NT2/D1 (cell line): ENCODE measurements at regions not wholly inside any gene's neighbourhood (a gene's known extent, or its start where the extent isn't known, plus 50 kb on each side); places are given as distances from the start of the nearest gene placed in this dataset.

Experiments
- DNase-seq: peaks from one replicate; pipeline ENCODE4 v3.0.0-alpha.2; 2011; ENCODE audit warnings: low read depth, low spot score
- H3K27me3 ChIP-seq: 2 replicates; pipeline ENCODE4 v1.6.0; 2011; ENCODE audit warnings: mild to moderate bottlenecking; ENCODE audit not compliant: insufficient read length, insufficient read depth
- H3K36me3 ChIP-seq: 2 replicates; pipeline ENCODE4 v1.6.1; 2011; ENCODE audit warnings: mild to moderate bottlenecking, low read length, mixed read lengths; ENCODE audit not compliant: insufficient read depth, insufficient read length
- H3K4me1 ChIP-seq: 2 replicates; pipeline ENCODE4 v1.5.1; 2011; ENCODE audit not compliant: insufficient read depth, insufficient read length
- H3K4me3 ChIP-seq: 2 replicates; pipeline ENCODE4 v1.5.1; 2011; ENCODE audit warnings: low read depth; ENCODE audit not compliant: insufficient read length
- H3K9ac ChIP-seq: 2 replicates; pipeline ENCODE4 v1.6.0; 2011; ENCODE audit warnings: low read depth; ENCODE audit not compliant: insufficient read length
- H3K9me3 ChIP-seq: 2 replicates; pipeline ENCODE4 v1.5.1; 2011; ENCODE audit warnings: mild to moderate bottlenecking, low read length; ENCODE audit not compliant: insufficient read depth
- SUZ12 ChIP-seq: IDR thresholded peaks from 2 replicates; pipeline ENCODE4 v1.6.1; 2011; ENCODE audit not compliant: insufficient read length, insufficient read depth; ENCODE audit errors: extremely low read depth
- YY1 ChIP-seq: IDR thresholded peaks from 2 replicates; pipeline ENCODE4 v1.6.1; 2011; ENCODE audit not compliant: insufficient read length, insufficient read depth
- ZNF274 ChIP-seq: IDR thresholded peaks from 2 replicates; pipeline ENCODE4 v1.6.1; 2011; ENCODE audit warnings: mild to moderate bottlenecking, low read depth, low read length

DNA sequence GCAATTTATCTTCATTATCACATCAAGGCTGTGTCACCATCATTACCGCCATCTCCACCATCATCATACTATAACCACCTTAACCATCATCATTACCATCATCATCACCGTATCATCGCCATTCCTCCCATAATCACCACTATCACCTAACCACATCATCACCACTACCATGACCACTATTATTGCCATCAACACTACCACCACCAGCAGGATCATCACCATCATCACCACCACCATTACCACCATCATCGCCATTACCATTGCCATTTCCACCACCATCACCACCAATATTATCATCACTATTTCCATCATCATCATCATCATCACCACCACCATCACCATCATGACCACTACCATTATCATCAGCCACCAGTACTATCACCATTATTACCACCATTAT, 314.4 kb downstream of the CYP26B1 start:
- no peak overlapping the region for H3K4me3 ChIP-seq
- no peaks in the 10 kb centered on the region for H3K27me3 ChIP-seq
- no peak for DNase-seq
- no peak overlapping the region for H3K9ac ChIP-seq
- no peaks in the 10 kb centered on the region for H3K36me3 ChIP-seq
- H3K4me1 ChIP-seq, result peaks cover 3% of the 10 kb centered on the region
- TF ChIP-seq YY1 (no peak), SUZ12 (no peak), ZNF274 (no peak)
- no peaks in the 10 kb centered on the region for H3K9me3 ChIP-seq

GRCh38 chr2:71832844-71833243, 314.8 kb downstream of the CYP26B1 start:
- TF ChIP-seq YY1, result no peak
- TF ChIP-seq ZNF274, result no peak
- TF ChIP-seq SUZ12, result no peak
- H3K36me3 ChIP-seq, result no peaks in the 10 kb centered on the region
- peaks cover 3% of the 10 kb centered on the region for H3K4me1 ChIP-seq
- H3K27me3 ChIP-seq, result no peaks in the 10 kb centered on the region
- H3K4me3 ChIP-seq, result no peak overlapping the region
- H3K9me3 ChIP-seq, result no peaks in the 10 kb centered on the region
- H3K9ac ChIP-seq, result no peak overlapping the region
- no peak for DNase-seq

DNA sequence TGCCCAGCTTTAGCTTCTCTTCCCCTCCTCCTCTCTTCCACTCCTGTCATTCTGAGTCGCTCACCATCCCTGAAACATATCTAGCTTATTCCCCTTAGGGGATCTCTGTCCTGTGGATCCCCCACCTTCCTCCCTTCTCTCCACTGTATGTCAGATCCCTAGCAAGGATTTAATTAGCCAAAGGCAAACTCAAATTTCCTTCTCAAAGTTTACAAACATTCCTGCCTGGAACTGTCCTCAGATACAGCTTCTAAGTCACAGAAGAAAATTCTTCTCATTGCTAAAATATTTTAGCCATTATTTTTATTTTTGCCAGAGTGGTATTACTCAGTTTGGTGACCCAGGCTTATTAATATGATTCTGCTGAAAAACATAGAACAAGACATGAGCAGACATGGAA, 315.3 kb downstream of the CYP26B1 start:
- no peaks in the 10 kb centered on the region for H3K9me3 ChIP-seq
- H3K4me1 ChIP-seq, result peaks cover 3% of the 10 kb centered on the region
- no peak overlapping the region for H3K9ac ChIP-seq
- H3K36me3 ChIP-seq, result no peaks in the 10 kb centered on the region
- H3K27me3 ChIP-seq, result no peaks in the 10 kb centered on the region
- no peak overlapping the region for H3K4me3 ChIP-seq
- DNase-seq, result no peak
- TF ChIP-seq ZNF274, result no peak
- no peak for TF ChIP-seq YY1
- no peak for TF ChIP-seq SUZ12

DNA sequence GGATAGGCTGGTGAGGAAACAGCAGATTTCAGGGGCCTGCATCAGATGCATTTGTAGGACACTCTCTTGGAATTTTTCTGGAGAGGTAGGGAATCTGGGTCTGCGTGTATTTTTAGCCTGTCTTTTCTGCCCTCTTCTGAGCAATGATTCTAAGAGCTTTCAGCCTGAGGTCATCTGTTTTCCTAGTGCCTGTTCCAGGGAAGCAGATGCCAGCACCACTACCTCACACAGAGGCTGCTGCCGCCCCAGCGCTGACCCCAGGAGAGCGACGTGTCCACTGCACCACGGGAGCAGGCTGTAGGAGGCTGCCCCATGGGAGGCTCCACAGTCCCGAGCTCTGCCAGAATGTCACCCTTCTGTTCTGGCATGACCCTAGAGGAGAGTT, 316.5 kb downstream of the CYP26B1 start:
- Histone ChIP-seq H3K4me1 (peaks cover 3% of the 10 kb centered on the region), H3K9ac (no peak overlapping the region), H3K9me3 (no peaks in the 10 kb centered on the region), H3K36me3 (no peaks in the 10 kb centered on the region), H3K4me3 (no peak overlapping the region), H3K27me3 (no peaks in the 10 kb centered on the region)
- DNase-seq, result no peak
- TF ChIP-seq ZNF274 (no peak), YY1 (no peak), SUZ12 (no peak)

- Histone ChIP-seq H3K9me3 (no peaks in the 10 kb centered on the region), H3K4me1 (peaks cover 3% of the 10 kb centered on the region), H3K27me3 (no peaks in the 10 kb centered on the region), H3K4me3 (no peak overlapping the region), H3K36me3 (no peaks in the 10 kb centered on the region), H3K9ac (no peak overlapping the region)
- DNase-seq, result no peak
- TF ChIP-seq YY1 (no peak), SUZ12 (no peak), ZNF274 (no peak)
Measured at GRCh38 chr2:71830497-71831192, 317.0 kb downstream of the CYP26B1 start.

DNA sequence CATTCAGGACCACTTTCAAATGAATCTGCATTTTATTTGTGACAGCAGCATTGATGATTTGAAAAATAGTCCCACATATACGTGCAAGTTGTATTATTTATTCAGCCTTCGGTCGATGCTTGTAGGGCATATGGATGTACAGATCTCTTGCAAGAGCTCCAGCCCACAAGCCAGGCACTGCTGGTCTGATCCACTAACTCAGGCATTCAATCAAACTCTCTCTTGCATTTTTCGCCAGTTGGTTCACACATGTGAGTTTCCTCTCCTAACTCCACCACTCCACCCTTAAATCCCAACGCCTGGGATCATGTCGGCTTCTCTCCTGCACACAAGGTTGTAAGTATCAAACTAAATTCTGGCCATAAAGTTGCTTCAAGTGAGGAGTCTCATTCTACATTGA, 318.7 kb downstream of the CYP26B1 start:
- no peak for DNase-seq
- no peaks in the 10 kb centered on the region for H3K36me3 ChIP-seq
- H3K4me3 ChIP-seq, result no peak overlapping the region
- H3K9me3 ChIP-seq, result no peaks in the 10 kb centered on the region; the same call in 1 of the 2 replicates
- H3K27me3 ChIP-seq, result no peaks in the 10 kb centered on the region
- TF ChIP-seq SUZ12 (no peak), ZNF274 (no peak), YY1 (no peak)
- peaks cover 3% of the 10 kb centered on the region for H3K4me1 ChIP-seq
- H3K9ac ChIP-seq, result no peak overlapping the region

GRCh38 chr2:71827973-71828372, 319.7 kb downstream of the CYP26B1 start:
- Histone ChIP-seq H3K4me3 (no peak overlapping the region), H3K4me1 (peaks cover 3% of the 10 kb centered on the region), H3K36me3 (no peaks in the 10 kb centered on the region), H3K27me3 (no peaks in the 10 kb centered on the region), H3K9ac (no peak overlapping the region), H3K9me3 (no peaks in the 10 kb centered on the region; the same call in 1 of the 2 replicates)
- DNase-seq, result no peak
- TF ChIP-seq YY1 (no peak), ZNF274 (no peak), SUZ12 (no peak)
